Stimulated activated CD8-positive, alpha-beta memory T cell treated with anti-CD3 and anti-CD28 coated beads, Interleukin-15, amount 100 ng/mL, for 1 hour (primary cell): ENCODE measurements at regions not wholly inside any gene's neighbourhood (a gene's known extent, or its start where the extent isn't known, plus 50 kb on each side); places are given as distances from the start of the nearest gene placed in this dataset.

Experiments used
- DNase-seq: peaks from one replicate; pipeline ENCODE4 v3.0.0-alpha.2; 2020; ENCODE audit warnings: low read depth

DNA sequence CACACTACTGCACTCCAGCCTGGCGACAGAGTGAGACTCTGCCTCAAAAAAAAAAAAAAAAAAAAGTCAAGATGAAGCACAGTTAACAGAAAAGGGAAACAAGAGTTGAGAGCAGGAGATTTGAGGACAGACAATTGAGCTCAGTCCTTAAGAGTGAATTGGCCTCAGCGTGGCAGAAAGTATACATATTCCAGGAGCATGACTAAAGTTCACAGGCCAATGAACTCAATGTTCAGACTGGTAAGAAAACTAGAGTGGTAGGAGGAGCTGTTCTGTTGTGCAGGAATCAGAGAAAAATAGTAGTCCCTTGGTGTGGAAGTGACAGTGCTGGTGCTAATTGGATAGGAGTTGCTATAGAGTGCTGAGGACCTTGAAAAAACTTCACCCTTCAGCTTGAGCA is 60.0 kb downstream of the NRN1 start:
- no peak for DNase-seq

DNA sequence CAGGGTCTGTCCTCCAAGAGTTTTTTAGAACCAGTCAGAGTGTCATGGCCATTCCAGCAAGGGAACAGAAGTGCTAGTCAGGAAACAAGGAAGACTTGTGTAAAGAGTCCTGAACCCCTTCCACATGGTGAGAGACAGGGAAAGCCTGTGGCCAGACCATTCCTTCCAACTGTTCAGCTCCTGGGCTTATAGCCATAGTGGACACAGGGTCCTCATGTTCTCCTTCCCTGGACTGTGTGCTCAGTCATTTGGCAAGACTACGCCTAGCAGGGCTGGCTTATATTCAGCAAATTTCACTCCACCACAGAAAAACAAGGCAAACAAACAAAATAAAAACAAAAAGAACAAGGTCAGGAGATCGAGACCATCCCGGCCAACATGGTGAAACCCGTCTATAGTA is 60.5 kb downstream of the NRN1 start:
- DNase-seq, result no peak

DNA sequence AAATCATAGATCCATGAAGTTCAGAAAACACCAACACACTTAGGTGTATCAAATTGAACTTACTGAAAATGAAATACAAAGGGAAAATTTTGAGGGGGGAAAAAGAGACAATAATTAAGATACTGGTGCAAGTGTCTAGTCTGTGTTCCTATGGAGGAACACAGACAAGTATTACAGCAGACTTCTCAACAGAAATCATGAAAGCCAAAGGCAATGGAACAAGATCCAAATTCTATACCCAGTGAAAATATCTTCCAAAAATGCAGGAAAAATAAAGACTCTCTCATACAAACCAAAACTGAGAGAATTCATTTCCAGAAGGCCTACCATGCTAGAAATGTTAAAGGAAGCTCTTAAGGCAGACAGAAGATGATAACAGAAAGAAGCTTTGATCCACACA is 63.1 kb downstream of the NRN1 start:
- no peak for DNase-seq

DNA sequence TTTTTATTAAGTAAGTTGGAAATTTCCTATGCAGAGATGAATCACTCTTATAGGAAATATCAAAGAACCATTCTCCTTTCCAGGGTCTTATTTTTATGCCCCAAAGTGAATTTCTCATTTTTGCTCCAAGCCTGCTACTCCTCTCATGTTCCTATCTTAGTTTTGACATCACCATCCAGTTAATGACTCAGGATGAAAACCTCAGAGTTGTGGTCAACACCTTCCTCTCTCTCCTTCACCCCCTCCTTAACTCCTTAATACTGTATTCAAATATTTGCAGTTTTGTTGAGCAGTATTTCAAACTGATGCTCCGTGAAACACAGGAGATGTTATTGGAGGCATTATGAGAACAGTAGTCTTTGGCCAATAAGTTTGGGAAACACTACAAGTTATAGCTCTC is 64.1 kb downstream of the NRN1 start:
- DNase-seq, result no peak

DNA sequence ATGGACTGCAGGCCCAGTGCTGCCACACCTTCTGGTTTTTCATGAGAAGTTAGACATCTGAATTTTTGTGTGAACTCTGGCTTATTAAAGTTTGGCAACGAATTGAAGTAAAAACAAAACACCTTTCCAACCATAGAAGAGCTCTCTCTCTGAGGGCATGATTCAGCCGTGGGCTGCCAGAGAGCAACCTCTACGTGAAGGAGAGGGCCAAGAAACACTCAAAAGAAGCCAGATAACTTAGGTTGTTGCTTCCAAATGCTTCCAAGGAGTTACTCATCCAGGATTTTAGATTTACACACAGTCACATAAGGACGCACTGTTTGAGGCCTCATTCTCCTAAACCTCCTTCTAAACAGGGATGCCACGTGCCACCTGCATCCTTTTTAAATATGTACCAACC is 65.5 kb downstream of the NRN1 start:
- DNase-seq, result no peak

DNA sequence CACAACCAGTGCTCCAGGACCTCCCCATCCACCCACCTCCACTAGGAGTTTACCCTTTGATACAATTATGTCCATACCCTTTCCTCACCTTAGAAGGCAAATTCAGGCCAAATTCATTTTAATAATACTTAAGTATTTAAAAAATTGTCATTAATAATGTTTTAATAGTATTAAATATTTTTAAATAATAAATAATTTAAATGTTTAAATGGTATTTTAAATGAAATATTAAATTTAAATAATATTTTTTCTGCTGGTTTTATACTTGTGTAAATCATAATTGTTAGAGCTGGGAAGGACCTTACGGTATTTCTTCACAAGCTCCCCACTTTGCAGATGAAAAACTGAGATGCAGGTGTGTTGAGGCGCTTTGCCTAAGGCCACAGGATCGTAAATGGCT is 67.8 kb downstream of the NRN1 start:
- no peak for DNase-seq

DNA sequence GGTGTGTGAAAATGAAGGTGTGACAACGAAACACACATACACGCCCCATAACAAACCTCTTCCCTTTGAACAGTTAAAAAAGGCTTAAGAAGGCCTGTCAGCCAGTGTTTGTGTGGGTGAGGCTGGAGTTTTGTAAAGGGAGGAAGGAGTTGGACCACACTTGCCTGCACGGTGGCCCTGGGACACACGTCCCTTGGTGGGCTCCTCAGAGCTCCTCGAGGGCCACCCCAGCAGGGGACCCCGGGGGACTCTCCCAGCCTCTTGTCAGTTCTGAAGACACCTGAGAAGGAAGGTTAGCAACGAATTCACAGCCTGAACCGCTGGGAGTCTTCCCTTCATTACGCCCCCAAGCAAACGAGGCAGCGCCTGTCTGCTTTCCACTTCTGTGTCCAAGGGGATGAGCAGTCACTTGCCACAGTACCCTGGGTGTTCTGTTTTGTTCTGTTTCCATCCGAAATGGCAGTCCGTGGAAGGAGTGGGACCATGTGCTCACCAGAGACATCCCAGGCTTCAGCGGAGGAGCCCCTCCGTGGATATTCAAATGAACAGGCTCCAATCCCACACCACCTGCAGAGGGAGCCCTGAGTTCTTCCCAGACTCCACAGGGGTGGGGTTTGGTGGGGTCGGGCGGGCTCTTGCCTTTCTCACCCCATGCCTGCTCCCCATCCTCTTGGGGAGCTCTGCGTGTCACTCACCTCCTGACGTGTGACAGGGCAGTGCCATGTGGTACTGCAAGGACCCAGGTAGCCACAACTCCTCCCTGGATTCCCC is 68.6 kb downstream of the NRN1 start:
- no peak for DNase-seq

DNA sequence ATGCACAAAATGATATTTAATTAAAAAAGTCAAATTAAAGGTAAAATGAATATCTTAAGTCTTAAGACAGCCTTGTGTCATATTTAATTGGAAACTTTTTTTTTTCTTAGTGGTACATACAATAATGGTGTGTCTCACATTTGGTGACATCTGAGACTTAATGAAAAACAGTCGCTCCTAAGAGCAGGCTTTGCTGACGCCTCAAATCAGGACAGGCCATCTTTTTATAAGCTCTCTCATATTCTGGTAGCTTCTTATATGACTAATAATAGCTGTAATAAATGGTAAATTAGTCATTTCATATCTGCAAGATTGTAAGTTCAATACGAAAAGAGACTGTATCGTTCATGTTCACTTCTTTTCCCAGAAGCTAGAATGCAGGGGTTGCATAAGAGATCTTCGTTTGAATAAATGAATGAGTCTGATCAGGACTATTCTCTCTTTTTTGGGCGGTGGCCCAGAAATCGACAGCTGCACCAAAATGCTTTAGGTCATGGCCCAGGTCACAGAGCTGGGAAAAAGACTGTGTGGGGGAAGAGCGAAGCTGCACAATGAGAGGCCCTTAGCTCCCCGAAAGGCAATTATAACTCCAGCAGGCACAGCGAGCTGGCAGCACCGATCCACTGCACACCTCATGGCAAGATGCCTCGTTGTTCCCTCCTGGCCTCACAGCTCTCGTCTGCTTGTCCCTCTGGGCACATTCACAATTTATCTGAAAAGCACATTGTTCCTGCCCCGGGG is 69.4 kb downstream of the NRN1 start:
- DNase-seq, result no peak

DNA sequence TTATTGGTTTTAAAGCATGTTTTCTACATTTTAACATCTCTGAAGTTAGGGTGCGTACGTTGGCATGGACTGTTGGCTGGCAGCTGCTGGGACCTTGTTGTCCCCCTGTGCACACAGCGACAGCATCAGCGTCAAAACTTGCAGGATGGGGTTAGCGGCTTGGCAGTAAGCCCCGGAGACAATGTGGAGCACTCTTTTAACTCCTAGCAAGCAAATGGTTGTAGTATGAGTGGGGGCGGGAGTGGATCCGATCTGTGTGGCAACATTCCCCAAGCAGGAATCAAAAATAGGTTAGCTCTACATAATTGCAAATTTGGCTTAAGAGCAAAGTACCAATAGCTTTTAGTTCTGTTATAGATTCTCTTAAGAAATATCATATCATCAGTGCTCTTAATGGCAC is 70.1 kb downstream of the NRN1 start:
- DNase-seq, result no peak

DNA sequence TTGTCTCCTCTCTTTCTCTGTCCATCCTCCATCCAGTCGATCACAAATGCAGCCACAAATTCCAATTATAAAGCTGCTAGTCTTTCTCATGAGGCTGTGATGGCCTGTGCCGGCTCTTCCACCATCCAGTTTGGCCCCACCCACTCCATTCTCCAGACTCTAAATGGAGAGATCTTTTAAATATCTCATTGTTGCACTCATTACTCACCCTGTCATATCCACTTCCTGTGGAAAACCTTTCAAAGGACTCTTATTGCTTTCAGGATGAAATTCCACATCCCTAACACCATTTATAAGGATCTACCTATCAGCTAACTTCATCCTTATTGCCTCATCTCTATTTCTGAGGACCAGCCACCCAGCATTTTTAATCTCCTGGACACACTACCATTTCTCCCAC is 70.6 kb downstream of the NRN1 start:
- no peak for DNase-seq

DNA sequence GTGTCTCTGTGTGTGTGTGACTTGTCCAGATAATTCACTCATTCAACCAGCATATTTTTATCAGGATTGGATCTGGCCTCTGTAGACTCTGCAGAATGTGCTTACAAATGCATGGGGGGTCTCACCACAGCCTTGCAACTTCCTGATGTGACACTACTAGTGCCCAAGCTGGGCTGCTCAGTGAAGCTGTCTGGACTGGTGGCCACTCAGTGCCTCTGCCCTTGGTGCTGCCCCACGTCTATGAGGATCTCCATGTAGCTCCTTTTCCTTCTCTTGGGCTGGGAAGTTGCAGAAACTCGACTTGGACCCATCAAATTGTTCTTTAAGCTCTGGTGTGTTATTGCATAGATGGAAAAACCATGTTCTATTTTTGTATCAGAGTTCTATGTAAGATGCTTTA is 75.8 kb downstream of the NRN1 start:
- DNase-seq, result no peak

DNA sequence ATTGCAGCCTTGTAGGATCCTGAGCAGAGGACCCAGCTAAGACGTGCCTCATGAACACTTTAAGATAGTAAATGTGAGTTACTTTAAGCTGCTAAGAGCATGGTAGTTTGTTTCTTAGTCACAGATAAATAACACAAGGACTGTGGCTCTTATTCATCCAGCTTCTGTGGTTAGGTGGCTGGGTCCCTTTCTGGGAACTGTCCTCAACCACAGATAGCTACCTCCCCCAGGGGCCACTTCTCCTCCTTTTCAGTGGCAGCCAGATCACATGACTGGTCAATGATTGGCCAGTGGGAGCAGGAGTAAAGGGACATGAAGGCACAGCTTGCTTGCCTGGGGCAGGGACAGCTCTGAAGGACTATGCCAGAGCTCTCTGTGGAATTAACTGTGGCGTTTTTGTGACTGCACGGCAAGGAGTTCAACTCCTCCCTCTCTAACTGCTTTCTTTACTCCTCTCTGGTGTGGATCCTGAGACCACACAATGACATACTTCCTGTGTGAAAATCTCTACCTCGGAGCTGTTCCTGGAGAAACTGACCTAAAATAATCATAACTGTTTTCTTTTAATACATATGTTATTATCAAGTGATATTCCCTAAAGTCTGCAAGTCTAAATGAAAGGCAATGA is 76.5 kb downstream of the NRN1 start:
- DNase-seq, result no peak

DNA sequence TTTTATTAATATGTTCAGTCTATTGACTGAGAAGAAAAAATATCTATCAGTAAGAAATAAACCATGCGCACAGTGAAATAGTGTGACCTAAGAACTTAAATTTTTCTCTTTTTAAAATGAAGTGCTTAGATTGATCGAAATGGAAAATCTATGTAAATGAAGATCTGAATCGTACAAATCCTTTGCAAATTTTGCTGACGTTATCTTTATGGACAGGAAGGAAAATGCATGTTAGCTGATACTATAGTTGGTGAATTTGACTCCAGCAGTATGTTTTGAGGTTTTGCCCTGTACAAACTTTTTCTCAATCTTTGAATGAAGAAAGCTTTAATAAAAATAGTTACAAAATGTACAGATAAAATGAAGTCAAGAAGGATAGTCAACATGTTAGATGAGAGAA is 82.9 kb downstream of the NRN1 start:
- no peak for DNase-seq

DNA sequence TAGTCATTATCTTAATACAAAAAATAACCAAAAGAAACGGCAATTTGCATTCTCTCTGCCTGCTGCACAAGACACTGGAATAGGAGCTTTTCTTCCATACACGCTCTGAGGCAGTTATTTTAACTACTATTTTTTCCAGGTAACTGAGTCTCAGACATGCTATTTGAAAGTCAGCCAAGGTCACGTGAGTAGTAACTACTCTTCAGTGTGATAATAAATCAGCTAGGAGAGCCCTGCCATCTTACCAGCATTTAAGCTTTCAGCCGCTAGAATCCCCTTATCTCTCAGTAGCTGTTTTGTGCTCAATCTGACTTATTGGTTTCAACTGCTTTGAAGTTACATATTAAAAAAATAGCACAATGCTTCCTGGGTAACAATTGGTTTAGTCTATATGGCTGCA is 84.5 kb downstream of the NRN1 start:
- no peak for DNase-seq

DNA sequence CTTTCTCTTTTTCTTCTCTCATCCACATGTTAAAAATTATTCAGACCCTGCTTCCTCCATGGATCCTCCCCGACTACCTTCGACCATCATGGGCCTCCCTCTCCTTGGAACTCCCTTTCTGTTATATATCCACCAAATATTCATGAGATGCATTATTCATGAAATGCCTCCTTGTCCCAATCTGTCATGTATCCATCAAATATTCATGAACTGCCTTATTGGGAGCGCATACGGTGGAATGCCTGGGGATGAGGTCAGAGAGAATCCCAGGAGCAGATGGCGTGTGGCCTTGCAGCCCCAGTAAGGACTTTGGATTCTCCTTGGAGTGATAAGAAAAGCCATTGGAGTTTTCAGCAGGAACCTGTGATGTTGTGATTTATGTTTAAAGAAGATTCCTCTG is 97.0 kb downstream of the NRN1 start:
- no peak for DNase-seq

DNA sequence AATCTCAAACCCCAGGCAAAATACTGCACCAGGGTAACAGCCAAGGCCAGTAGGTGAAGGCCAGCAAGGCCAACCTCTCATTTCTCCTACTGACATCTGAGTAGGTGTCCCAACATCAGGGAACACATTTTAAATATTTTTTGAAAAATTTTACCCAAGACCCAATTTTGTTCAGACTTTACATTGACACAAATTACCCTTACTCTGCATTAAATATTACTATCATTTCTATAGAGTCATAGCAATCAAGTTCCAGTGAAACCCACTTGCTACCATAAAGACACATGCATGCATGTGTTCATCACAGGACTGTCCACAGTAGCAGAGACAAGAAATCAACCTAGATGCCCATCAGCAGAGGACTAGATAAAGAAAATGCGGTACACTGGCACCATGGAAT is 99.9 kb downstream of the NRN1 start:
- DNase-seq, result no peak

DNA sequence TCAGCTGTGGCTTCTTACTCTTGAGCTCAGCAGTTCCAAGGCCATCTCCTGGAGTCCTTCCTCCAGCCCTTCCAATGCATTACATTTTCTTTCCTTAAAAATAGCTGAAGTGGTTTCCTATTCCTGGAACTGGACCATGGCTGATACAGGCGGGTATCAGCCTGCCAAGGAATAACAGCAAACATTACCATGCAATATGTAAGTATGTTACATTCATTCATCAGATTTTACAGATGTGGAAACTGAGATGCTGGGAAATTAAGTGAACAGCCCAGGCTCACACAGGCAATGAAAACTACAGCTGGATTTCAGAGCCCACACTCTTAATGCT is 100.4 kb downstream of the NRN1 start:
- DNase-seq, result no peak

DNA sequence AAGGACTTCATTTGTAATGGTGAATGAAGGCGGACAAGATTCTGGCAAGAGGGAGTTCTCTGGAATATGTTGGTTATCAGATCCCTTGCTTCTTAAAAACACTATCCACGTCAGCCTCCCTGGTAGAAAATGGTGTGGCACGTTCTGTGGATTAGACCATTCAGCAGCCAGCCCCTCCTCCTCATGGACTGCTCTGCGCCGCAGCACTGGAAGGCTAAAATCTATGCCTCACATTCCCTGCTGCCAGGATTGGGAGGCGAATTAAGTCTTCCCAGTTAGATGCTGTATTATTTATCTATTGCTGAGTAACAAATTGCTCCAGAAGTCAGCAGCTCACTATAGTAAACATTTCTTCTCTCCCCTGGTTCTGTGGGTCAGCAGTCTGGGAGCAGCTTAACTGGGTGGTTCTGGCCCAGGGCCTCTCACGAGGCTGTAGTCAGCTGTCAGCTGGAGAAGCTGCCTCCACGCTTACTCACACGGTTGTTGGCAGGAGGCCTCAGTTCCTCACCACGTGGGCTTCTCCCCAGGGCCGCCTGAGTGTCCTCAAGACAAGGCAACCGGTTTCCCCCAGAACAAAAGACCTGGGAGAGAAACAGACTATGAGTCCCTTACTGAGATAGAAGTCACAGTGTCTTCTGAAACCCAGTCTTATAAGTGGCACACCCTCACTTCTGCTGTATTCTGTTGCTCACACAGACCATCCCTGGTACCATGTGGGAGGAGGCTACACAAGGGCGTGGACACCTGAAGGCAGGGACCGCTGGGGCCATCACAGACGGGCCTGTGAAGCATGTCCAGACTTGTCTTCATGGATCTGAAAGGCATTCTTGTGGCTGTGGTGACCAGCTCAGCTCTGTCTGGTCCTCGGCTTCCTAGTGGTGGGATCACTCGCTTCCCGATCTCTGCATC is 101.0 kb downstream of the NRN1 start:
- DNase-seq, result no peak

DNA sequence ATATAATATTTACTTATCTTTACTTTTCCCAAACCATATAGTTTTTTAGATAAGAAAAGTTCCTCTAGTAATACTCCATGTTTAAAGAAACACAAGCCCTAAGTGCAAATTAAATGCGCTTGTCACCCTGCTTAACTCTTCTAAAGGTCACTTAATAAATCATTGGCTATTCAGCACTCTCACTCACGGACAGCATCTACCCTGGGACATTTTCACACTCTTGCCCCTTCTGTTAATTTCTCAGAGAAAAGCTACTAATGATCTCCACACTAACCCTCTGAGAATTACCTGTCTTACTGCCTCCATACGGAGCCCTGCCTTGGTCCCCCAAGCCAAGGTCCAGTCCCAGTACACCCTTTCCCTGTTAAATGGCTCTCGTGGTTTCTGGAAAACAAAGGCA is 102.2 kb downstream of the NRN1 start:
- DNase-seq, result no peak

DNA sequence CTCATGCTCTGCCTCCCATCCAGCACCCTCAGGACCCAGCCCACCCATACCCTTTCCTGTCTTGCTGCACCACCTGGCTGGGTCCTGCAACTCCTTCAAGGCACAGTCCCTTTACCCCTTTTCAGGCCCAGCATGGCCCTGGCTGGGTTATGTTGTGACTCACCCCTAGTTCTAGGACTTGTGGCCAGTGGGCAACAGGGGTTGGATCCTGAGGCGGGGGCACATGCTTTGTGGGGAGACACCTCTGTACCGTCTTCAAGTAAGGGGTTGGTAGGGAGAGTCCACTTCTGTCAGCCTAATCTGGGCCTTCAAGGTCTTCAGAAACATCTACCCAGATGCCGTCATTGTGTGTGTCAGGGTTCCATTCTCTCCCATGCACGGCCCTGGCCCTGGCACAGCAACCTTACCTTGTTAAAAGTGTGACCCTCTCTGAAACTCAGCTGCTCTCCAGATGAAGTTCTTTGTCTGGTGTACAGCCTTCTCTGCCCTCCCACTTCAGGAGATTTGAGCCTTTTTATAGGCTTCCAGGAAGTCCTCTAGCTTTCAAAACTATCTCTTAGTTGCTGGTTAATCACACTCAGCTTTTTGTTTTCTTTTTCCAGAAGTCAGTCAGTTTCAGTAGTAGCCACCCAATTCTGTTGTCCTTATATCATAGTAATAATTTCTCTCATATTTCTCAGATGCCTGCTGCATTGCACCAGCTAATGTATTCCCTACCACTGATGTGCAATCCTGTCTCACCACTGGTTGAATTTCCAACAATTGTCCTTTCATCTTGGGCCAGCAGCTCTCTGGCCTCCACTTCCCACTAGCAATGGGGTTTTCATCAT is 107.3 kb downstream of the NRN1 start:
- DNase-seq, result no peak

DNA sequence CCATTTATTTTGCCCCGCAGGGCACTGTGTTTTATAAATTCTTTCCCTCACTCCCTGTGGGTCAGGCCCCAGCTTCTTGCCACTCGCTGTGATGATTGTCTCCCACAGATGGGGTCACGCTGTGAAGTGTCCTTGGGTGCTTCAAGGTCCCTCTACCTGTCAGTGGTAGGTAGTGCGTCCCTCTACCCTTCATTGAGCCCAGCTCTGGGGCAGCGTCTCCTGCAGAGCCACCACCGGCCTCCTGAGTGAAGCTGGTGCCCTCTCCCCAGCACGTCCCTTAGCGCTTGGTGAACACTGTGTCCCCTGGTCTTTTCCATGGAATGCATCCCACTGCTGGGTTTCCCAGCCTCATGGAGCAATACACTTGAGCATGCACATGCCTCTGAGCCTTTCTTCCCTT is 108.2 kb downstream of the NRN1 start:
- no peak for DNase-seq

DNA sequence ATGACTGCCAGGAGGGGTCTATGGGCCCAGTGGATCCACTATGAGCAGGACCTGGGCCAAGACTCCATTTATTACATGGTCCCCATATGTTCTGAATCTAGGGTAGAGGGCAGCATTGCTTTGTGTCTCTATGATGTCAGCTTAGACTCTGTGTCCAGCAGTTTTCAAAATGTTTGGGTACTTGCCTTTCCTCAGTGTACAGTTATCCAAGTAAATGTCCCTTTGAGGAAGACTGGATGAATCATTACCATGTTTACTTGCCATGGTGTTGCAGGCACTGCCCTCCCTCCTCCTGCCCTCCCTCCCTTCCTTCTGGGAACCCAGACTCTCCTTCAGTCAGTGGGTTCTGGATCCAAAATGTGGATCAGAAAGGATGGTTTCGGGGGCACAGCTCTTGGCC is 108.6 kb downstream of the NRN1 start:
- no peak for DNase-seq
